GM21528 (cell line): ENCODE measurements at regions not wholly inside any gene's neighbourhood (a gene's known extent, or its start where the extent isn't known, plus 50 kb on each side); places are given as distances from the start of the nearest gene placed in this dataset.
"Not testable (repeated sequence)": the region's sequence is repeated elsewhere in the genome, so short reads cannot be mapped to it uniquely, and the experiment has no call there.

Source experiments
- ATAC-seq: cut with Tn5 transposase; IDR thresholded peaks from one replicate; pipeline ENCODE4 v1.9.1; 2021; ENCODE audit warnings: mild to moderate bottlenecking, moderate library complexity; ENCODE audit not compliant: unreplicated experiment, low FRiP score

GRCh38 chr5:122661496-122662180, 113.2 kb upstream of the SNX2 start:
- no peak for ATAC-seq

GRCh38 chr5:122665051-122665450, 109.8 kb upstream of the SNX2 start:
- no peak for ATAC-seq

GRCh38 chr5:122668552-122668951, 106.3 kb upstream of the SNX2 start:
- ATAC-seq: no peak

- not testable (repeated sequence) for ATAC-seq
Measured at GRCh38 chr5:122669709-122670108, 105.2 kb upstream of the SNX2 start.

- no peak for ATAC-seq
Measured at GRCh38 chr5:122673343-122673742, 101.5 kb upstream of the SNX2 start.

GRCh38 chr5:122674385-122674784, 100.5 kb upstream of the SNX2 start:
- no peak for ATAC-seq

GRCh38 chr5:122680623-122681350, 94.1 kb upstream of the SNX2 start:
- no peak for ATAC-seq

GRCh38 chr5:122683631-122684030, 91.2 kb upstream of the SNX2 start:
- no peak for ATAC-seq

GRCh38 chr5:122690266-122690665, 84.6 kb upstream of the SNX2 start:
- no peak for ATAC-seq

GRCh38 chr5:122691931-122692330, 82.9 kb upstream of the SNX2 start:
- no peak for ATAC-seq

GRCh38 chr5:122693963-122694362, 80.9 kb upstream of the SNX2 start:
- ATAC-seq: no peak

GRCh38 chr5:122694884-122695283, 80.0 kb upstream of the SNX2 start:
- ATAC-seq: no peak

GRCh38 chr5:122696735-122697134, 78.1 kb upstream of the SNX2 start:
- not testable (repeated sequence) for ATAC-seq

- ATAC-seq: no peak
Measured at GRCh38 chr5:122697191-122697590, 77.7 kb upstream of the SNX2 start.

GRCh38 chr5:122699201-122699600, 75.7 kb upstream of the SNX2 start:
- ATAC-seq: no peak

- peak; percentile 98 for ATAC-seq
Measured at GRCh38 chr5:122701640-122702523, 73.0 kb upstream of the SNX2 start.

- ATAC-seq: peak; percentile 38
Measured at GRCh38 chr5:122702524-122702875, 72.4 kb upstream of the SNX2 start.

GRCh38 chr5:122703203-122703602, 71.7 kb upstream of the SNX2 start:
- ATAC-seq: no peak

- no peak for ATAC-seq
Measured at GRCh38 chr5:122704247-122705036, 70.4 kb upstream of the SNX2 start.

- no peak for ATAC-seq
Measured at GRCh38 chr5:122705851-122706250, 69.0 kb upstream of the SNX2 start.
